HCT116 (cell line): ENCODE measurements at regions not wholly inside any gene's neighbourhood (a gene's known extent, or its start where the extent isn't known, plus 50 kb on each side); places are given as distances from the start of the nearest gene placed in this dataset.

ENCODE experiments used
- CBX3 ChIP-seq: IDR thresholded peaks from 2 replicates; pipeline ENCODE4 v1.6.1; 2012; ENCODE audit warnings: low read depth
- CTCF ChIP-seq, 3 experiments: fragments of 200-600 bp in 1 of 3; sonication (generic) in 1 of 3; IDR thresholded peaks in 2 of 3; conservative IDR thresholded peaks in 1 of 3; 2 replicates each; pipeline ENCODE4 v1.5.1; 2012 to 2017; ENCODE audit warnings: low read depth in 2 of 3, low read length in 2 of 3, antibody characterized with exemption in 1 of 3, borderline replicate concordance in 1 of 3, control low read depth in 1 of 3, mild to moderate bottlenecking in 1 of 3, mixed read lengths in 1 of 3, mixed run types in 1 of 3, moderate library complexity in 1 of 3; ENCODE audit not compliant: insufficient read depth in 1 of 3
- ELF1 ChIP-seq: IDR thresholded peaks from 2 replicates; pipeline ENCODE4 v1.6.1; 2012; ENCODE audit warnings: low read depth, borderline replicate concordance
- JUND ChIP-seq: IDR thresholded peaks from 2 replicates; pipeline ENCODE4 v1.6.1; 2012
- MAX ChIP-seq: IDR thresholded peaks from 2 replicates; pipeline ENCODE4 v1.6.1; 2012
- RAD21 ChIP-seq: IDR thresholded peaks from 2 replicates; pipeline ENCODE4 v1.6.1; 2012; ENCODE audit warnings: low read depth, mild to moderate bottlenecking
- SIN3A ChIP-seq: IDR thresholded peaks from 2 replicates; pipeline ENCODE4 v1.6.1; 2012; ENCODE audit warnings: low read depth
- YY1 ChIP-seq: IDR thresholded peaks from 2 replicates; pipeline ENCODE4 v1.6.1; 2011; ENCODE audit warnings: low read length, low read depth, moderate library complexity, mild to moderate bottlenecking; ENCODE audit not compliant: insufficient replicate concordance; ENCODE audit errors: extremely low read depth
- TF ChIP-seq, protein P1 (sequence below): IDR thresholded peaks from 2 replicates; pipeline ENCODE4 v1.6.1; 2011; ENCODE audit warnings: mild to moderate bottlenecking, low read length, moderate library complexity; ENCODE audit not compliant: insufficient replicate concordance; ENCODE audit errors: extremely low read depth

- TF ChIP-seq SIN3A (no peak), CTCF (IDR thresholded peaks at IDR 0.05 in 2 of 3, conservative IDR thresholded peaks at IDR 0.05 in 1 of 3; ENCODE audit: borderline replicate concordance in 1 of 3, insufficient read depth in 1 of 3, low read depth in 2 of 3, low read length in 2 of 3) (no peak), ELF1 (no peak), YY1 (no peak), RAD21 (no peak), MAX (no peak), CBX3 (no peak), JUND (no peak)
- TF ChIP-seq, protein P1, sequence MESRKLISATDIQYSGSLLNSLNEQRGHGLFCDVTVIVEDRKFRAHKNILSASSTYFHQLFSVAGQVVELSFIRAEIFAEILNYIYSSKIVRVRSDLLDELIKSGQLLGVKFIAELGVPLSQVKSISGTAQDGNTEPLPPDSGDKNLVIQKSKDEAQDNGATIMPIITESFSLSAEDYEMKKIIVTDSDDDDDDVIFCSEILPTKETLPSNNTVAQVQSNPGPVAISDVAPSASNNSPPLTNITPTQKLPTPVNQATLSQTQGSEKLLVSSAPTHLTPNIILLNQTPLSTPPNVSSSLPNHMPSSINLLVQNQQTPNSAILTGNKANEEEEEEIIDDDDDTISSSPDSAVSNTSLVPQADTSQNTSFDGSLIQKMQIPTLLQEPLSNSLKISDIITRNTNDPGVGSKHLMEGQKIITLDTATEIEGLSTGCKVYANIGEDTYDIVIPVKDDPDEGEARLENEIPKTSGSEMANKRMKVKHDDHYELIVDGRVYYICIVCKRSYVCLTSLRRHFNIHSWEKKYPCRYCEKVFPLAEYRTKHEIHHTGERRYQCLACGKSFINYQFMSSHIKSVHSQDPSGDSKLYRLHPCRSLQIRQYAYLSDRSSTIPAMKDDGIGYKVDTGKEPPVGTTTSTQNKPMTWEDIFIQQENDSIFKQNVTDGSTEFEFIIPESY = no peak
Observed at GRCh38 chr12:28799348-28799747, 349.7 kb upstream of the FAR2 start.
